GM23248 (cell line): ENCODE measurements at regions not wholly inside any gene's neighbourhood (a gene's known extent, or its start where the extent isn't known, plus 50 kb on each side); places are given as distances from the start of the nearest gene placed in this dataset.

ENCODE experiments used
- EZH2 ChIP-seq: fragments of 200-600 bp; sonication (generic); IDR thresholded peaks from 2 replicates; pipeline ENCODE4 v1.6.1; 2018; ENCODE audit warnings: antibody characterized with exemption, mild to moderate bottlenecking; ENCODE audit not compliant: insufficient read depth, poor library complexity, severe bottlenecking
- EZH2phosphoT487 ChIP-seq: fragments of 200-600 bp; sonication (generic); IDR thresholded peaks from 2 replicates; pipeline ENCODE4 v1.6.1; 2018; ENCODE audit warnings: antibody characterized with exemption, moderate library complexity, mild to moderate bottlenecking, low read depth; ENCODE audit not compliant: insufficient read depth

- TF ChIP-seq EZH2 (no peak), EZH2phosphoT487 (no peak)
These were observed 319.7 kb downstream of the RAPGEF2 start for GRCh38 chr4:159422626-159423025.
